Esophagus squamous epithelium (tissue), 4 donors: ENCODE measurements at regions not wholly inside any gene's neighbourhood (a gene's known extent, or its start where the extent isn't known, plus 50 kb on each side); places are given as distances from the start of the nearest gene placed in this dataset.

Experiments used
- POLR2A ChIP-seq, 4 donors: fragments of 450-650 bp; IDR thresholded peaks; one replicate each; pipeline ENCODE4 v1.6.1; 2017; ENCODE audit warnings: antibody characterized with exemption in 4 of 4, mild to moderate bottlenecking in 4 of 4, moderate library complexity in 3 of 4
- TF ChIP-seq, protein P1 (sequence below), 6 experiments: fragments of 450-650 bp in 4 of 6; fragments of 200-600 bp in 2 of 6; sonication (generic) in 2 of 6; IDR thresholded peaks; one replicate each; pipeline ENCODE4 v1.5.1; 2016 to 2019; ENCODE audit warnings: antibody characterized with exemption in 6 of 6, mild to moderate bottlenecking in 4 of 6, moderate library complexity in 4 of 6

GRCh38 chr16:64282181-64282580 lies 839.7 kb downstream of the CDH11 start:
- TF ChIP-seq, protein P1, sequence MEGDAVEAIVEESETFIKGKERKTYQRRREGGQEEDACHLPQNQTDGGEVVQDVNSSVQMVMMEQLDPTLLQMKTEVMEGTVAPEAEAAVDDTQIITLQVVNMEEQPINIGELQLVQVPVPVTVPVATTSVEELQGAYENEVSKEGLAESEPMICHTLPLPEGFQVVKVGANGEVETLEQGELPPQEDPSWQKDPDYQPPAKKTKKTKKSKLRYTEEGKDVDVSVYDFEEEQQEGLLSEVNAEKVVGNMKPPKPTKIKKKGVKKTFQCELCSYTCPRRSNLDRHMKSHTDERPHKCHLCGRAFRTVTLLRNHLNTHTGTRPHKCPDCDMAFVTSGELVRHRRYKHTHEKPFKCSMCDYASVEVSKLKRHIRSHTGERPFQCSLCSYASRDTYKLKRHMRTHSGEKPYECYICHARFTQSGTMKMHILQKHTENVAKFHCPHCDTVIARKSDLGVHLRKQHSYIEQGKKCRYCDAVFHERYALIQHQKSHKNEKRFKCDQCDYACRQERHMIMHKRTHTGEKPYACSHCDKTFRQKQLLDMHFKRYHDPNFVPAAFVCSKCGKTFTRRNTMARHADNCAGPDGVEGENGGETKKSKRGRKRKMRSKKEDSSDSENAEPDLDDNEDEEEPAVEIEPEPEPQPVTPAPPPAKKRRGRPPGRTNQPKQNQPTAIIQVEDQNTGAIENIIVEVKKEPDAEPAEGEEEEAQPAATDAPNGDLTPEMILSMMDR (IDR thresholded peaks at IDR 0.05): no peak
- TF ChIP-seq POLR2A (IDR thresholded peaks at IDR 0.05): no peak
